ENCODE measurements at regions not wholly inside any gene's neighbourhood (a gene's known extent, or its start where the extent isn't known, plus 50 kb on each side); places are given as distances from the start of the nearest gene placed in this dataset.

DNA sequence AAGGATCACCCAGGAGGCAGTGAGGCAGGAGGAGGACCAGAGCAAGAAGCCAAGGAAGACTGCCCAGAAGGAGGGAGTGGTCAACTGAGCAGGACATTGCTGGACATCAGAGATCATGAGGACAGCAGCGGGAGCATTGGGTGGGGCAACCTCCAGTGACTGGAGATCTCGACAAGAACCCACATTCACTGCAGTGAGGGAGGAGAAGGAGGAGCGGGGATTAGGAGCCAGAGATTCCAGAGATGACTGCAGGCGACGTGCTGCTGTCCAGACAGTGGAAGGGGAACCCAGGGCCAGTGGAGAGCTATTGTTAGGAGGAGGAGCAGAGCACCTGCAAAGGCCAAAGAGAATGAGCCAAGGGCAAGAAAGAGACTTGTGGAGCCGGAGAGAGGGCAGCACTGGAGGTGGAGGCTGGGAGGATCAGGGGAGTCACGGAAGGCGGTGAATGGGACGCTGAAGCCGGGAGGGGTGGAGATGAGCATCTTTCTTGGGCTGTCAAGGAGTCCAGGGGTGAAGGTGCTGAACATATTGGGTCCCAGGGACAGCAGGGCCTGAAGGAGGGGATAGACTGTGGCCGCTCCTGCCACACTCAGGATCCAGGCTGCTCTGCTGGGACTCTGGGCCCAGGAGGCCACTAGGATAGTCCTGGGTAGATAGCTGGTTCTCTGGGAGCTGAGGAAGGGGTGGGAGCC lies 140.1 kb upstream of the UNC5B start:
- DNase-seq (no peak), FAIRE-seq (no peak)
- no peak overlapping the region for H3K4me3 ChIP-seq (ENCODE audit: low read depth in 1 of 3, low read length in 3 of 3)
- H3K27ac ChIP-seq (ENCODE audit: low read depth in 1 of 3, low read length in 2 of 3) = no peak overlapping the region
- WGBS, 3 donors = 78 to 84% (median 79%) methylated on average over 11 of the region's 11 CpGs
- H3K9me3 ChIP-seq (ENCODE audit: control insufficient read depth in 2 of 2, insufficient read depth in 1 of 2, low read depth in 1 of 2, low read length in 1 of 2) = no peaks in the 10 kb centered on the region
- H3K36me3 ChIP-seq (ENCODE audit: control insufficient read depth in 3 of 3, insufficient read depth in 2 of 3, low read depth in 1 of 3, low read length in 3 of 3) = no peaks in the 10 kb centered on the region
- peaks cover 0 to 3% (median 0%) of the 10 kb centered on the region in 3 donors for H3K27me3 ChIP-seq (ENCODE audit: control insufficient read depth in 3 of 3, insufficient read depth in 3 of 3, low read length in 3 of 3)
- no peaks in the 10 kb centered on the region for H3K4me1 ChIP-seq (ENCODE audit: control insufficient read depth in 3 of 3, insufficient read depth in 2 of 3, low read depth in 1 of 3, low read length in 2 of 3)

DNA sequence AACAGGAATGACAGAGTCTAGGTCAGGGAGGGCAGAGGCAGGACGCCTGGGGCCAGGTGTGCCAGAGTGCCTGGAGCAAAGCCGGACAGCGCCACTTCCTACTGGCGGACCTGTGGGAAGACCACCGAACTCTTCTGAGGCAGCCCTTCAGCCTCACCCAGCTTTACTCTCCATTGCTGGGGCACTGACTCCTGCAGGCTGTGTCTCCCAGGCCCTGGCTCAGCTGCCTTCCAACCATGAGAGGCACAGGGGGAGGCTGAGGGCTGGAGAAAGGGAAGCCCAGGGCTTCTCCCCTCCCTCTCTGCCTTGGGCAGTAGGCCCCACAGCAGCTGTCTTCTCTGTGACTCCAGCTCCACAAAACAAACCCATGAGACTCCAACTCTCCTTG lies 139.6 kb upstream of the UNC5B start:
- Histone ChIP-seq H3K4me3 (ENCODE audit: low read depth in 1 of 3, low read length in 3 of 3) (no peak overlapping the region), H3K9me3 (ENCODE audit: control insufficient read depth in 2 of 2, insufficient read depth in 1 of 2, low read depth in 1 of 2, low read length in 1 of 2) (no peaks in the 10 kb centered on the region), H3K36me3 (ENCODE audit: control insufficient read depth in 3 of 3, insufficient read depth in 2 of 3, low read depth in 1 of 3, low read length in 3 of 3) (no peaks in the 10 kb centered on the region), H3K4me1 (ENCODE audit: control insufficient read depth in 3 of 3, insufficient read depth in 2 of 3, low read depth in 1 of 3, low read length in 2 of 3) (no peaks in the 10 kb centered on the region), H3K27me3 (ENCODE audit: control insufficient read depth in 3 of 3, insufficient read depth in 3 of 3, low read length in 3 of 3) (peaks cover 0 to 3% (median 0%) of the 10 kb centered on the region in 3 donors), H3K27ac (ENCODE audit: low read depth in 1 of 3, low read length in 2 of 3) (no peak overlapping the region)
- WGBS, 3 donors = 73 to 85% (median 81%) methylated on average over 5 of the region's 5 CpGs
- FAIRE-seq = no peak
- DNase-seq = no peak

DNA sequence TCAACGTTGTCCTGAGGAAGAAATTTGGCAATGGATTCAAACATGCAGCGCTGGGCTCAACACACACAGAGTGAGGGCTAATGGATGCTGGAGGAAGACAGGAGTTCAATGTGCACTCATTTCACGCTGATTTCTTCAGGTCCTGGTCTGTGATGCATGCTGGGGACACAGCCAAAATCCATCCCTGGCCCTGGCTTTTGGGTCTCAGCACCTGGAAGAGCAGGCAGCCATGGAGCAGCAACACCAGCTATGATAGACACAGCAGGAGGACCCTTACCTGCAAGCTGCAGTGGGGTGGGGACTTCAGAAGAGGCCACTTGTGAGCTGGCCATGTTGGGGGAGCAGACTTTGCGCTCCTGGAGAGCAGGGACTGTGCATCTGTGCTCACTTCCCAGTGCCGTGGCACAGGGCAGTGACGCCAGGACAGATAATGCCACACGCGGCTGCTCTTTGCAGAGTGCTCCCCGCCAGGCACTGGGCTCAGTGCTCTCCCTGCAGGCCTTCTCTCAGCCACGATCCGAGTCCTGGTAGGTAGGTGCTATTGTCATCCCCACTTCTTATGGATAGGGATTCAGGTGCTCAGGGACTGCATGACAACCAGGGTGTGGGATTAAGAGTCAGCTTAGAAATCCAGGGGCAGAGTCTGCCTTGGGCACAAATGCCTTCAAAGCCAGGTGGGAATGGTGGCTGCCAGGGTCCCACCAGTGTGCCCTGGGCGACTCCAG lies 138.8 kb upstream of the UNC5B start:
- Histone ChIP-seq H3K36me3 (ENCODE audit: control insufficient read depth in 3 of 3, insufficient read depth in 2 of 3, low read depth in 1 of 3, low read length in 3 of 3) (no peaks in the 10 kb centered on the region), H3K4me1 (ENCODE audit: control insufficient read depth in 3 of 3, insufficient read depth in 2 of 3, low read depth in 1 of 3, low read length in 2 of 3) (no peaks in the 10 kb centered on the region), H3K27ac (ENCODE audit: low read depth in 1 of 3, low read length in 2 of 3) (no peak overlapping the region), H3K4me3 (ENCODE audit: low read depth in 1 of 3, low read length in 3 of 3) (no peak overlapping the region), H3K9me3 (ENCODE audit: control insufficient read depth in 2 of 2, insufficient read depth in 1 of 2, low read depth in 1 of 2, low read length in 1 of 2) (no peaks in the 10 kb centered on the region), H3K27me3 (ENCODE audit: control insufficient read depth in 3 of 3, insufficient read depth in 3 of 3, low read length in 3 of 3) (peaks cover 0 to 3% (median 0%) of the 10 kb centered on the region in 3 donors)
- FAIRE-seq = no peak
- no peak for DNase-seq
- WGBS, 3 donors = 64 to 82% (median 74%) methylated on average over 12 of the region's 12 CpGs

DNA sequence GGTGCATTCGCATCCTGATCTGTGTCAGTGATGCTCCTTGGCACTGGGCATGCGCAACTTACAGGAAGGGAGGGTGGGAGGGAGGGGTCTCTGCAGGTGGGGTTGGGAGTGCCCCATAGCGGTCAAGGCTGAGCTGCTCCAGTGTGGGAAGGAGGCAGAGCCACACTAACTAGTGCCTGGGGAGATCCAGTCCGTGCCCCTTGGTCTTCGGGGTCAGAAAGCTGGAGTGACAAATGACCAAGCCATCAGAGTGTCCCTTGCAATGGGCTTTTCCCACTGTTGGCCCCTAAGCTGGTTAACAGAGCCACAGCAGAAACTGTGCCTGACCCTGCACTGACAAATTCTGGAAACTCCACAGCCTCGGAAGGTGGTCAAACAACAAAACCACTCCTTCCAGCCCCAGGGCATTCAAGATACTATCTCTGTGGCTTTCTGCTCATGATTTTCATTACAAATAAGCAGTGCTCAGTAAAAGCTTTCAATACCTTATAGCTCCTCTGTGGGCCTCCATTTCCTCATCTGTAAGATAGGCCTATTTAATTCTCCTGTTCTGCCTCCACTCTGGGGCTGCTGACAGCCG lies 138.1 kb upstream of the UNC5B start:
- Histone ChIP-seq H3K27me3 (ENCODE audit: control insufficient read depth in 3 of 3, insufficient read depth in 3 of 3, low read length in 3 of 3) (peaks cover 0 to 3% (median 0%) of the 10 kb centered on the region in 3 donors), H3K27ac (ENCODE audit: low read depth in 1 of 3, low read length in 2 of 3) (no peak overlapping the region), H3K9me3 (ENCODE audit: control insufficient read depth in 2 of 2, insufficient read depth in 1 of 2, low read depth in 1 of 2, low read length in 1 of 2) (no peaks in the 10 kb centered on the region), H3K4me3 (ENCODE audit: low read depth in 1 of 3, low read length in 3 of 3) (no peak overlapping the region), H3K36me3 (ENCODE audit: control insufficient read depth in 3 of 3, insufficient read depth in 2 of 3, low read depth in 1 of 3, low read length in 3 of 3) (no peaks in the 10 kb centered on the region), H3K4me1 (ENCODE audit: control insufficient read depth in 3 of 3, insufficient read depth in 2 of 3, low read depth in 1 of 3, low read length in 2 of 3) (no peaks in the 10 kb centered on the region)
- WGBS, 3 donors = 67 to 80% (median 78%) methylated on average over 7 of the region's 7 CpGs
- FAIRE-seq = no peak
- DNase-seq = no peak

DNA sequence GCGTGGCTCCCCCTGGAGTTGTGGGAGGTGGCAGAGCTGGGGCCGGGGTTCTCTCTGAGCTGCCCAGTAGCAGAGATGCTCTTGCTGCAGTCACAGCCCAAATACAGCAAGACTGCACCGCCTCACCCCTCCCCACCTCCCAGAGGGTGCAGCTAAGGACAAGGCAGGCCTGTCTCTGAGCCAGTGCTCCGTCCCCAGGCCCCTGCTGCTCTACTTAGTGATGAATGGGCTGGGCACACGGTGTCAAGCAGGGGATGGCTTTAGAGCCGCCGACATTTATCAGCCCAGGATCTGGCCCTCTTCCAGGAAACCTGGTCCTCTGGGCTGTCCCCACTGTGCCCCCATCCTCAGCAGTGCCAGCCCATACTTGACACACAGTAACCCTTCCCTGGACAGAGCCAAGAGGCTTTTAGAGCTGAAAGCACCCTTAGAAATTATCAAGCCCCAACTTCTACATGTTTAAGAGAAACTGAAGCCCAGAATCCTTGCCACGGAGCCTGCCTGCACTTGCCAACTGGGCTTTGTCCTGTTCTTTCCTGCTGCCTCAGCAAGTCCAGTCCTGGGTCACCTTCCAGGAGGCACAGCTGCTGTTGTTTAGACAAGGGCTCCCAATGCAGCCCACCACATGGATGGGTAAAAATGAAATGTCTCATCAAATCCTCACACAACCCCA lies 137.1 kb upstream of the UNC5B start:
- no peak for DNase-seq
- H3K9me3 ChIP-seq (ENCODE audit: control insufficient read depth in 2 of 2, insufficient read depth in 1 of 2, low read depth in 1 of 2, low read length in 1 of 2) = no peaks in the 10 kb centered on the region
- H3K27ac ChIP-seq (ENCODE audit: low read depth in 1 of 3, low read length in 2 of 3) = no peak overlapping the region
- WGBS, 3 donors = 13 to 47% (median 21%) methylated on average over 8 of the region's 8 CpGs
- peaks cover 0 to 3% (median 0%) of the 10 kb centered on the region in 3 donors for H3K27me3 ChIP-seq (ENCODE audit: control insufficient read depth in 3 of 3, insufficient read depth in 3 of 3, low read length in 3 of 3)
- no peaks in the 10 kb centered on the region for H3K36me3 ChIP-seq (ENCODE audit: control insufficient read depth in 3 of 3, insufficient read depth in 2 of 3, low read depth in 1 of 3, low read length in 3 of 3)
- no peaks in the 10 kb centered on the region for H3K4me1 ChIP-seq (ENCODE audit: control insufficient read depth in 3 of 3, insufficient read depth in 2 of 3, low read depth in 1 of 3, low read length in 2 of 3)
- no peak for FAIRE-seq
- H3K4me3 ChIP-seq (ENCODE audit: low read depth in 1 of 3, low read length in 3 of 3) = no peak overlapping the region

DNA sequence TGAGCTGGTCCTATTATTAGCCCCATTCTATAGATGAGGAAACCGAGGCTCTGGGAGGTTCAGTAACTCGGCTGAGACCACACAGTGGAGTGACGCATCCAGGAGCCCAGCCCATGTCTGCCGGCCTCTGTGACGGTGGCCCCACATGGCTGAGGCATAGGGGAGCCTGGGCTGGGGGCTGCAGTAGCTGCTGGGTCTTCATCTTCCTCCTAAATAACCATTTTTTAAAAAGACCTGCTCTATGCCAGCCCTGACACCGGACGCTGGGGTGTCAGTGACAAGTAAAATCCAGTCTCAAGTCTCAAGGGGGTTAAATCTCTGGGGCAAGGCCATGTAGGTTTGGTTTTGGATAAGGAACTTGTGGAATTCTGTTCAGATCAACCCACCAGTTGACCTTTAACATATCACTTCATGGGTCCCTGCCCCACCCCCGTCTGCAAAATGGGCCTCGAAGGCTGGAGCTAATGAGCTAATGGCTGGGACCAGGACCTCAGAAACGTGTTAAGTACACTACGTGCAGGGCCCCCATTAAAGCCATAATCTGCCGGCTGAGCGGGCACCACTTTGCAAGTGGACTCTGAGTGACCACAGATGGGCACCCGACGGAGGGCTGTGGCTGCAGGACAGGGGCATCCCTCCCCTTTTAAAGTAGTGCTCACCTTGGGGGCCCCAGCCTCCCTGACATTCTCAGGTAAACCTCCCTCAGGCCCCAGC lies 136.5 kb upstream of the UNC5B start:
- whole genome bisulfite sequencing, 3 donors = 76 to 84% (median 80%) methylated on average over 15 of the region's 15 CpGs
- H3K9me3 ChIP-seq (ENCODE audit: control insufficient read depth in 2 of 2, insufficient read depth in 1 of 2, low read depth in 1 of 2, low read length in 1 of 2) = no peaks in the 10 kb centered on the region
- H3K27ac ChIP-seq (ENCODE audit: low read depth in 1 of 3, low read length in 2 of 3) = no peak overlapping the region
- H3K36me3 ChIP-seq (ENCODE audit: control insufficient read depth in 3 of 3, insufficient read depth in 2 of 3, low read depth in 1 of 3, low read length in 3 of 3) = no peaks in the 10 kb centered on the region
- DNase-seq (no peak), FAIRE-seq (no peak)
- H3K4me1 ChIP-seq (ENCODE audit: control insufficient read depth in 3 of 3, insufficient read depth in 2 of 3, low read depth in 1 of 3, low read length in 2 of 3) = no peaks in the 10 kb centered on the region
- H3K4me3 ChIP-seq (ENCODE audit: low read depth in 1 of 3, low read length in 3 of 3) = no peak overlapping the region
- H3K27me3 ChIP-seq (ENCODE audit: control insufficient read depth in 3 of 3, insufficient read depth in 3 of 3, low read length in 3 of 3) = peaks cover 0 to 3% (median 0%) of the 10 kb centered on the region in 3 donors

DNA sequence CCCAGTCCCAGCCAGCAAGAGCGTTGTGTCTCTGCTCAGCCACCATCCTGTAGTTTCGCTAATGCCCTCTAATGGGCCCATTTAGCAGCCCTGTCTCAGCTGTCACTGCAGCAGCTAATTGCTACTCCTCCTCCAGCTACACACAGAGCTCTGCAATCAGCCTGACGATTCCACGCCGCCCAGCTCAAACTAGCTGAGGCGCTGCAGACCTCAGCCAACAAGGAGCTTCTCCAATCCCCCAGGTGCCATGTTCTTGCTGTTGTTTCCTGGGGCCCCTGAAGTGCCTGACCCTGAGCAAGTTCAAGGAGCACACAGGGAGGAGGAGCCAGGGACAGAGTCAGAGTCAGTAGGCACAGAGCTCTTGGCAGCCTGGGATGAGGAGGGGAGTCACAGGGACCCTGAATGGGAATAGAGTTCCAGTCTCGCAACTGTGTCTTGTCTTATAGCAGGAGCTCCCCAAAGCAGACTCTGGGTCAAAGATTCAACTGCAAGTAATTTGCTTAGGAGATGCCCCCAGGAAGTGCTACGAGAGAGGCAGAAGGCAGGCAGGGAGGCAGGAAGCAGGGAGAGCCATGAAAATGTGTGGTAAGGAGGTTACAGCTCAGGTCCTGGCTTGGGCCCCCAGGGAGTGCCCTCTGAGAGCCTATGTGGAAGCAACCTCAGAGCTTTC lies 135.8 kb upstream of the UNC5B start:
- DNase-seq (no peak), FAIRE-seq (no peak)
- no peaks in the 10 kb centered on the region for H3K36me3 ChIP-seq (ENCODE audit: control insufficient read depth in 3 of 3, insufficient read depth in 2 of 3, low read depth in 1 of 3, low read length in 3 of 3)
- no peaks in the 10 kb centered on the region for H3K9me3 ChIP-seq (ENCODE audit: control insufficient read depth in 2 of 2, insufficient read depth in 1 of 2, low read depth in 1 of 2, low read length in 1 of 2)
- H3K27ac ChIP-seq (ENCODE audit: low read depth in 1 of 3, low read length in 2 of 3) = no peak overlapping the region
- peaks cover 0 to 3% (median 0%) of the 10 kb centered on the region in 3 donors for H3K27me3 ChIP-seq (ENCODE audit: control insufficient read depth in 3 of 3, insufficient read depth in 3 of 3, low read length in 3 of 3)
- 75 to 79% (median 76%) methylated on average over 8 of the region's 8 CpGs for WGBS, 3 donors
- no peak overlapping the region for H3K4me3 ChIP-seq (ENCODE audit: low read depth in 1 of 3, low read length in 3 of 3)
- no peaks in the 10 kb centered on the region for H3K4me1 ChIP-seq (ENCODE audit: control insufficient read depth in 3 of 3, insufficient read depth in 2 of 3, low read depth in 1 of 3, low read length in 2 of 3)
